ENCODE measurements at regions not wholly inside any gene's neighbourhood (a gene's known extent, or its start where the extent isn't known, plus 50 kb on each side); places are given as distances from the start of the nearest gene placed in this dataset.

DNA sequence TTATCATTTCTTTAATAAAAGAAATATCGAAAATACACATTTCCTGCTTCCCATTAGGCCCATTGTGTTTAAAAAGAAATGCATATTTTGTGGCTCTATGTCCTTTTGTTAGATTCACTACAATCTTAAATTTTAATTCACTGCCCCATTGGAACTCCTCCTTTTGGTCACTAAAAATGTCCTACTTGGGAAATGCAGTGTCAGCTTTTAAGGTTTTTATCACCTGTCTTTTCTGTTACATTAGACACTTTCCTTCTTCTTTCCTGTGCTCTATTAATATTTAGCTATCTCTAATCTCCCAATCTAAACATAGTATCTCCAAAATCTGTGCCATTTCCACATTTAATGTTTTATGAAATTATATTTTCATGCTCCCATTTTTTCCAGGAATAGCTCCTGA is 164.9 kb upstream of the SPOCK3 start:
- TF ChIP-seq TAF1 (IDR thresholded peaks at IDR 0.05; ENCODE audit: borderline replicate concordance, low read depth, low read length), result no peak
- TF ChIP-seq POLR2AphosphoS5 (IDR thresholded peaks at IDR 0.05; ENCODE audit: low read depth, low read length), result no peak

Measured in GM12892 (cell line).